IMR-90 (cell line): ENCODE measurements at regions not wholly inside any gene's neighbourhood (a gene's known extent, or its start where the extent isn't known, plus 50 kb on each side); places are given as distances from the start of the nearest gene placed in this dataset.

Experiments
- ATAC-seq: fragments of 200-7000 bp; cut with Tn5 transposase; 2 replicates; pipeline ENCODE4 v1.9.1; 2020; ENCODE audit warnings: low read depth, mild to moderate bottlenecking, moderate library complexity
- BruUV-seq: library from RNA; stranded (reverse); fragments of 400-500 nt; replicated peaks from 2 replicates; lab custom pipeline; 2021; lab: Mats Ljungman, UMichigan
- CTCF ChIA-PET: fragments of 300-600 bp; formaldehyde crosslinking; extraction: SDS; loops from one replicate; lab custom pipeline; 2021; ENCODE audit warnings: antibody characterized with exemption; lab: Yijun Ruan, JAX
- POLR2A ChIA-PET: fragments of 300-600 bp; sonication (Branson Sonifier 250); formaldehyde crosslinking; loops from one replicate; lab custom pipeline; 2022; ENCODE audit warnings: antibody characterized with exemption; ENCODE audit not compliant: unreplicated experiment; lab: Charles Lee
- DNase-seq: peaks from one replicate; pipeline ENCODE4 v3.0.0; 2013
- H2AFZ ChIP-seq: replicated peaks from 2 replicates; pipeline ENCODE3; 2013; ENCODE audit warnings: low read length, mild to moderate bottlenecking; ENCODE audit not compliant: poor library complexity
- H2AK5ac ChIP-seq: 2 replicates; pipeline ENCODE4 v1.6.1; 2013; ENCODE audit warnings: low read depth, low read length, inconsistent platforms
- H2AK9ac ChIP-seq: replicated peaks from 2 replicates; pipeline ENCODE3; 2013; ENCODE audit warnings: mild to moderate bottlenecking, low read depth, low read length, moderate library complexity; ENCODE audit not compliant: poor library complexity
- H2BK120ac ChIP-seq: 2 replicates; pipeline ENCODE4 v1.6.1; 2013; ENCODE audit warnings: low read depth, low read length, inconsistent platforms
- H2BK15ac ChIP-seq: 3 replicates; pipeline ENCODE4 v1.6.1; 2013; ENCODE audit warnings: low read depth, low read length, inconsistent platforms
- H2BK20ac ChIP-seq: 2 replicates; pipeline ENCODE4 v1.6.1; 2013; ENCODE audit warnings: low read depth, mild to moderate bottlenecking, inconsistent platforms, low read length, moderate library complexity
- H2BK5ac ChIP-seq: 2 replicates; pipeline ENCODE4 v1.6.1; 2013; ENCODE audit warnings: mild to moderate bottlenecking, low read depth, low read length, inconsistent platforms; ENCODE audit not compliant: poor library complexity, severe bottlenecking
- H3K14ac ChIP-seq: replicated peaks from 2 replicates; pipeline ENCODE4 v1.6.1; 2013; ENCODE audit warnings: low read depth, low read length, inconsistent platforms
- H3K18ac ChIP-seq: 2 replicates; pipeline ENCODE4 v1.6.1; 2013; ENCODE audit warnings: low read depth, low read length, control low read depth
- H3K23ac ChIP-seq: 2 replicates; pipeline ENCODE4 v1.6.1; 2013; ENCODE audit warnings: low read depth, low read length, inconsistent platforms
- H3K27ac ChIP-seq: 2 replicates; pipeline ENCODE4 v1.5.1; 2013; ENCODE audit warnings: mild to moderate bottlenecking, control low read depth, low read length; ENCODE audit not compliant: insufficient read depth
- H3K27me3 ChIP-seq: 2 replicates; pipeline ENCODE4 v1.6.1; 2013; ENCODE audit warnings: low read length; ENCODE audit not compliant: control insufficient read depth, insufficient read depth
- H3K36me3 ChIP-seq: 2 replicates; pipeline ENCODE4 v1.6.1; 2013; ENCODE audit warnings: low read length, mixed read lengths; ENCODE audit not compliant: control insufficient read depth, insufficient read depth
- H3K4ac ChIP-seq: 2 replicates; pipeline ENCODE4 v1.6.1; 2013; ENCODE audit warnings: low read depth, low read length, inconsistent platforms
- H3K4me1 ChIP-seq: 2 replicates; pipeline ENCODE4 v1.6.1; 2013; ENCODE audit warnings: low read length, mixed read lengths; ENCODE audit not compliant: control insufficient read depth, insufficient read depth
- H3K4me2 ChIP-seq: 2 replicates; pipeline ENCODE4 v1.6.1; 2013; ENCODE audit warnings: low read depth, mild to moderate bottlenecking, control low read depth, low read length, moderate library complexity
- H3K4me3 ChIP-seq: 2 replicates; pipeline ENCODE4 v1.5.1; 2013; ENCODE audit warnings: low read depth, mild to moderate bottlenecking, control low read depth, low read length, moderate library complexity; ENCODE audit not compliant: insufficient read depth
- H3K56ac ChIP-seq: 2 replicates; pipeline ENCODE4 v1.6.1; 2013; ENCODE audit warnings: low read length, inconsistent platforms; ENCODE audit not compliant: insufficient read depth; ENCODE audit errors: extremely low read depth
- H3K79me1 ChIP-seq, 2 experiments: 2 replicates each; pipeline ENCODE4 v1.6.1; 2013; ENCODE audit warnings: low read length in 2 of 2, inconsistent platforms in 1 of 2, low read depth in 1 of 2
- H3K9ac ChIP-seq: 2 replicates; pipeline ENCODE4 v1.6.1; 2013; ENCODE audit warnings: low read depth, low read length, control low read depth
- H3K9me1 ChIP-seq: 2 replicates; pipeline ENCODE4 v1.6.1; 2013; ENCODE audit warnings: low read length, inconsistent platforms; ENCODE audit not compliant: insufficient read depth
- H3K9me3 ChIP-seq: 2 replicates; pipeline ENCODE4 v1.6.1; 2013; ENCODE audit warnings: low read length; ENCODE audit not compliant: control insufficient read depth, insufficient read depth
- H4K20me1 ChIP-seq: 2 replicates; pipeline ENCODE4 v1.6.1; 2013; ENCODE audit warnings: low read length, inconsistent platforms; ENCODE audit not compliant: insufficient read depth
- H4K5ac ChIP-seq: 2 replicates; pipeline ENCODE4 v1.6.1; 2013; ENCODE audit warnings: mild to moderate bottlenecking, low read depth, low read length, control low read depth
- H4K8ac ChIP-seq, 2 experiments: 2 replicates each; pipeline ENCODE4 v1.6.1; 2013; ENCODE audit warnings: low read depth in 2 of 2, low read length in 2 of 2, control low read depth in 1 of 2, inconsistent platforms in 1 of 2
- H4K91ac ChIP-seq: 2 replicates; pipeline ENCODE4 v1.6.1; 2013; ENCODE audit warnings: low read depth, low read length, inconsistent platforms; ENCODE audit not compliant: insufficient read depth
- RFX5 ChIP-seq: IDR thresholded peaks from 2 replicates; pipeline ENCODE4 v1.8.0; 2012; ENCODE audit warnings: low read depth, mild to moderate bottlenecking, low read length, moderate library complexity
- WGBS, 2 experiments: methylation state at CpG; one replicate each; pipeline versions ENCODE4 v1.1.5 to v1.1.7; 2013; ENCODE audit warnings: missing lambda C conversion rate in 2 of 2; ENCODE audit not compliant: insufficient read length in 1 of 2; ENCODE audit errors: extremely low coverage in 2 of 2; 5-methylcytosine and 5-hydroxymethylcytosine counted together
- dilution Hi-C: fragments of 300-500 bp; cut with HindIII; formaldehyde crosslinking; loops from one replicate; pipeline ENCODE4 v1.14.3; 2018; ENCODE audit warnings: low sequenced_read_pairs; ENCODE audit not compliant: unreplicated experiment
- in situ Hi-C: fragments of 300-500 bp; cut with MboI; formaldehyde crosslinking; loops from 3 replicates; pipeline ENCODE4 v1.14.3; 2019; ENCODE audit warnings: low sequenced_read_pairs, inconsistent platforms, mixed read lengths
- intact Hi-C: fragments of 100-400 bp; cut with micrococcal nuclease; formaldehyde crosslinking; loops from 2 replicates; pipeline ENCODE4 v1.10.0; 2022

GRCh38 chr1:71269179-71269578 lies 188.3 kb upstream of the ZRANB2 start:
- intact Hi-C loops = no loop called here
- Histone ChIP-seq H2AK9ac (no peak overlapping the region), H3K4ac (no peak overlapping the region), H3K79me1 (no peaks in the 10 kb centered on the region), H2AFZ (no peak overlapping the region), H2BK15ac (no peak overlapping the region), H2AK5ac (no peak overlapping the region), H2BK5ac (no peak overlapping the region), H3K4me2 (no peak overlapping the region), H3K36me3 (no peaks in the 10 kb centered on the region), H4K5ac (no peak overlapping the region), H3K4me1 (no peaks in the 10 kb centered on the region), H3K27me3 (no peaks in the 10 kb centered on the region), H3K56ac (no peak overlapping the region), H4K20me1 (no peaks in the 10 kb centered on the region), H3K27ac (no peak overlapping the region), H3K4me3 (no peak overlapping the region), H3K18ac (no peak overlapping the region), H3K9me3 (no peaks in the 10 kb centered on the region), H2BK120ac (no peak overlapping the region), H3K9ac (no peak overlapping the region), H3K23ac (no peak overlapping the region), H2BK20ac (no peak overlapping the region), H4K8ac (no peak overlapping the region), H4K91ac (no peak overlapping the region), H3K9me1 (no peaks in the 10 kb centered on the region), H3K14ac (no peak overlapping the region)
- no peak for DNase-seq
- 38% methylated on average over 2 of the region's 2 CpGs; no CpG with 5 or more reads in 1 of the 2 experiments for WGBS, 2 experiments
- no TSS peak for BruUV-seq
- no peak for TF ChIP-seq RFX5
- ChIA-PET CTCF (no interaction called here), POLR2A (no interaction called here)
- dilution Hi-C loops = no loop called here
- no peak for ATAC-seq
- in situ Hi-C loops = no loop called here
